GM12873 (cell line): ENCODE measurements at regions not wholly inside any gene's neighbourhood (a gene's known extent, or its start where the extent isn't known, plus 50 kb on each side); places are given as distances from the start of the nearest gene placed in this dataset.

ENCODE experiments used
- TF ChIP-seq, protein P1 (sequence below): IDR thresholded peaks from 2 replicates; pipeline ENCODE4 v1.5.1; 2012; ENCODE audit warnings: low read depth, mild to moderate bottlenecking, moderate library complexity, low read length, control low read depth; ENCODE audit not compliant: insufficient read depth; ENCODE audit errors: missing control alignments

DNA sequence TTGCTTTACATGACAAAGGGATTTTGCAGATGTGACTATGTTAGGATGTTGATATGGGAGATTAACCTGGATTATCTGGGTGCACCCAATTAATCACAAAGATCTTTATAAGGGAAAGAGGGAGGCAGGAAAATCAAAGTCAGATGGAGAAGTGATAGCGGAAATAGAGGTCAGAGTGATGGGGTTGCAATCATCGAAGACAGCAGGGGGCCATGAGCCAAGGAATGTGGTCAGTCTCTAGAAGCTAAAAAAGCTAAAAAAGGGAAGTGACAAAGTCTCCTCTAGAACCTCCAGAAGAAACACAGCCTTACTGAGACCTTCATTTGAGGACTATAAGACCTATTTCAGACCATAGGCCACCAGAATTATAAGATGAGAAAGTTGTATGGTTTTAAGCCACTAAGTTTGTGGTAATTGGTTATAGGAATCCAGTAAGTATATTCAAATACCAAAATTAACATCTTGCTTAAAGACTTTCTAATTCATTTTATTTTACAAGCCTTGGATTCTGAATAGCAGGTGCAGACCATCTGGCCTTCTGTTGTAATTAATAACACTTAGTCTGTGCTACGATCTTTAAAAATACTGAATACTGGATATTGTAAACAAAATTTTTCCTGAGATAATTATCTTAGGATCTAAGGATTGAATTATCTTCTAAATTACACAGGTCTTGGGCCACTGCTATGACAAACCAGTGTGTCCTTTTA, 493.4 kb upstream of the PCDH20 start:
- TF ChIP-seq, protein P1, sequence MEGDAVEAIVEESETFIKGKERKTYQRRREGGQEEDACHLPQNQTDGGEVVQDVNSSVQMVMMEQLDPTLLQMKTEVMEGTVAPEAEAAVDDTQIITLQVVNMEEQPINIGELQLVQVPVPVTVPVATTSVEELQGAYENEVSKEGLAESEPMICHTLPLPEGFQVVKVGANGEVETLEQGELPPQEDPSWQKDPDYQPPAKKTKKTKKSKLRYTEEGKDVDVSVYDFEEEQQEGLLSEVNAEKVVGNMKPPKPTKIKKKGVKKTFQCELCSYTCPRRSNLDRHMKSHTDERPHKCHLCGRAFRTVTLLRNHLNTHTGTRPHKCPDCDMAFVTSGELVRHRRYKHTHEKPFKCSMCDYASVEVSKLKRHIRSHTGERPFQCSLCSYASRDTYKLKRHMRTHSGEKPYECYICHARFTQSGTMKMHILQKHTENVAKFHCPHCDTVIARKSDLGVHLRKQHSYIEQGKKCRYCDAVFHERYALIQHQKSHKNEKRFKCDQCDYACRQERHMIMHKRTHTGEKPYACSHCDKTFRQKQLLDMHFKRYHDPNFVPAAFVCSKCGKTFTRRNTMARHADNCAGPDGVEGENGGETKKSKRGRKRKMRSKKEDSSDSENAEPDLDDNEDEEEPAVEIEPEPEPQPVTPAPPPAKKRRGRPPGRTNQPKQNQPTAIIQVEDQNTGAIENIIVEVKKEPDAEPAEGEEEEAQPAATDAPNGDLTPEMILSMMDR = no peak

DNA sequence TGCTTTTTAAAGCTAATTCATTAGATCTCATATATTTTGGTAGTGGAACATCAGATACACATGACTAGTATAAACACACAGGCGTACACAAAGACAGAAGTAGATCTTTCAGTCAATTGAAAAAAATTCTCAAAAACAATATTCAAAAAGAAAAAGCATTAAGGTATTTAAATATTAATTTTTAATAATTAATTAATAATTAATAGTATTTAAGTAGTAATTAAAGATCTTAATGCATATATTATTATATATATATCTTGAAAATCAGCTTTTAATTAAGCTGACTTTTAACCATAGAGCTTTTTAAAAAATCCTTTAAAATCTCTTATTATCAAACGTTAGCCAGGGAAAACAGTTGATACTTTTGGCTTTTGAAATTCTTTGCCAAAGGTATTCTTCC, 489.4 kb upstream of the PCDH20 start:
- TF ChIP-seq, protein P1 = no peak

DNA sequence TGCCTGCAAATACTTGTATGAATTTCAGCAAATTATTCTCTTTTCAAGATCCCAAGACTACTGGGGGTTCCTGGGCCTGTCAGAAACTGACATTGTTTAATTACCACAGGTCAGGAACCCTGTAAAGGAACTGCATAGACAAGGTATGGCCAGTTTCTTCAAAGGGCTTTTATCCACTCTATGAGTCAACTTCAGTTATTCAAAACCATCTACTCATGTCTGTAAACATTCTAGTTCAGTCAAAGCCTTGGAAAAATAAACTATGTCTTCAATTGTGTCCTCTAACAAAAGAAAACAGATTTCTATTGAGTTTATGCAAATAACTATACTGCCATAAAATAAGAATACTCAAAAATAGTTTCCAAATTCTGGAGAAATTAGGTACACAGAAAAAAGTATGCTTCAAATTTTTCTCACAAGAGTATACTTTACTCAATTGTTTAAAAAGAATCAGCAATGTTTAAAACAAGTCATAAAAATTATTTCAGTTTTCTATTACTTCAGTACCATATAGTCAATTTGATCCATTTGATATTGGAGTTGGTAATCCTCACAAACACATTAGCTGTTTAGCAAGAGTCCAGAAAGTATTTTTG, 486.4 kb upstream of the PCDH20 start:
- TF ChIP-seq, protein P1 = no peak

DNA sequence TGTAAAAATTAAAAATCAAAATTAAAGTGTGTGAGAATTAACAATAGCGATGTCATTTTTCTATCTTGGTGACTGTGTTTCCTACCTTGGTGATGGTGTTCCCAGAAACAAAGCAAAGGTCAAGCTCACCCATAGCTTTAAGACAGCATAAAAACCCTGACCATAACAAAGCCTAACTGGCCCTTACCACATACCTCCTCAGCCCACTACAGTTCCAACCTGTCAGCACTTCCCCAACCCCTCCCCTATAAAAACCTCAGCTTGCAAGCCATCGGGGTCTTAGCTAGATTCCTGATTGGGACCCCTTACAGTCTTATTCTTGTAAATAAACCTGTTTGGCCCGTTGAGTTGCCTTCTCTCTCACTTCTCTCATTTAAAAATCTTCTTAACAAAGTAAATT, 484.4 kb upstream of the PCDH20 start:
- TF ChIP-seq, protein P1 = no peak

DNA sequence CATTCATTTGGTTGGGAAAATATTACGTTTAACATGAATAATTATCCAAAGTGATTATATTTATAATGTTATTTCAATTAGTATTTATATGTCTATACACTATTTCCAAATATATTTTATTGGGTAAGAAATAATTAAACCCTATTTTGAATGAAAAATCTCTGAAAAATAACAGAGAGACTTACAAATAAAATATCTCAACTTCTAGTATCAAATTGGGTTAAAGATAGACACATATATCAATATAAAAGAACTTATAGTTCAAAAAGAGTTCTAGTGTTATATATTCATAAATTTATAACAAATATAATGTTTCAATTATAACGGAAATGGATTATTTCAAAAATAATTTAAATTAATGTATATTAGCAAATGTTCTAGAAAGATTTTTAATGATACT, 482.6 kb upstream of the PCDH20 start:
- TF ChIP-seq, protein P1 = no peak

DNA sequence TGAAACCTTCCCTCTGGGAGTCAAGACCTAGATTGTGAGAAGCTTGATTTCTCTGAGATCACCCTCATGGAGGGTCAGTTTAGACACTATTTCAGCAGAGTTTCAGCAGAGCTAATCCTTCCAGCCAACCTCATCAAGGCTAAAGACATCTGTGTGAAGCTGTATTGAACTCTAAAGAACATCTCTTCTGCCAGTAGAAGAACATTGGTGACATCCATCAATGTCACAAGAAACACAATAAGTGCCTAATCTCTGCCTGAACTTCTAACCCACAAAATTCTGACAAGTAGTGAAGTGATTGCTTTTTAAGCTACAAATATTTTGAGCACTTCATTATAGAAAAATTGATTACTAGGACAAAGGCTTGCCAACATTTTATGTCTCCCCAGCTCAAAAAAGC, 475.8 kb upstream of the PCDH20 start:
- TF ChIP-seq, protein P1 = no peak

DNA sequence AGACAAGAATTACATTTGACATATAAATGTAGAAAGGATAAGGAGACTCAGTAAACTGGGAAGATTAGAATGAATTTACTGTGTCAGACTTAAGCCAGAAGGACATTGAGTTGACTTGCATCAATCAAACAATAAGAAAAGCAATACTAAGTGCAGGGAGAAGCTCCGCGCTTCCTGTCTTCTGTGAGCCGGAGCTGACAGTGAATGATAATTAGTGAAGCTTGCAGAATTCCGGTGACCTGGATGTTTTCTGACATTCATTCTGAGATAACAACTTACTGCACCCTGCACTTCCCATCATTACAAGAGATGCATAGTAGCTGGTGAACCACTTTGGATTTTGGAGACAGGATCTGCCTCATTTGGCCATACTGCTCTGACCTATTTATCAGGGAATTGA, 469.2 kb upstream of the PCDH20 start:
- TF ChIP-seq, protein P1 = no peak
